ENCODE measurements at regions not wholly inside any gene's neighbourhood (a gene's known extent, or its start where the extent isn't known, plus 50 kb on each side); places are given as distances from the start of the nearest gene placed in this dataset.

DNA sequence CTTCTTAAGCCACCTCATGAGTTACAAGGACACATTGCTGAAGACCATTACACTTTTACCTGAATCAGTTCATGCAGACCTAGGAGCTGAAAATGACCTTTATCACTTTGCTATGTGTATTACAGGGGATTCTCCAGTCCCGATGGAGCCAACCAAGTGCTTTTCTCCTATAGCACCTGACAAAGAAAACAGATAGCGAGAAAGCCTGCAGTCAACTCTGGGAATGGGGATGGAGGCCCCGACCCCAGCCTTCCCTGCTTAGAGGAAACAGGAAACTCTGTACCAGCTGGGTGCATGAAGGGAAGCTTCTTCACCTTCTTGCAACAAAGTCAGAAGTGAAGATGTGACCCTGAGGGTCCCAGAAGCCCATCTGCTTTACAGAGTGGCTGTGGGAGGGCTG, 168.3 kb upstream of the SEMA6D start:
- TF ChIP-seq, protein P1, sequence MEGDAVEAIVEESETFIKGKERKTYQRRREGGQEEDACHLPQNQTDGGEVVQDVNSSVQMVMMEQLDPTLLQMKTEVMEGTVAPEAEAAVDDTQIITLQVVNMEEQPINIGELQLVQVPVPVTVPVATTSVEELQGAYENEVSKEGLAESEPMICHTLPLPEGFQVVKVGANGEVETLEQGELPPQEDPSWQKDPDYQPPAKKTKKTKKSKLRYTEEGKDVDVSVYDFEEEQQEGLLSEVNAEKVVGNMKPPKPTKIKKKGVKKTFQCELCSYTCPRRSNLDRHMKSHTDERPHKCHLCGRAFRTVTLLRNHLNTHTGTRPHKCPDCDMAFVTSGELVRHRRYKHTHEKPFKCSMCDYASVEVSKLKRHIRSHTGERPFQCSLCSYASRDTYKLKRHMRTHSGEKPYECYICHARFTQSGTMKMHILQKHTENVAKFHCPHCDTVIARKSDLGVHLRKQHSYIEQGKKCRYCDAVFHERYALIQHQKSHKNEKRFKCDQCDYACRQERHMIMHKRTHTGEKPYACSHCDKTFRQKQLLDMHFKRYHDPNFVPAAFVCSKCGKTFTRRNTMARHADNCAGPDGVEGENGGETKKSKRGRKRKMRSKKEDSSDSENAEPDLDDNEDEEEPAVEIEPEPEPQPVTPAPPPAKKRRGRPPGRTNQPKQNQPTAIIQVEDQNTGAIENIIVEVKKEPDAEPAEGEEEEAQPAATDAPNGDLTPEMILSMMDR (IDR thresholded peaks at IDR 0.05; ENCODE audit: low read depth, low read length): no peak
- no peak for DNase-seq (ENCODE audit: extremely low read depth, low read depth)

- TF ChIP-seq, protein P1 (IDR thresholded peaks at IDR 0.05; ENCODE audit: low read depth, low read length): no peak; the same call in 1 of the 2 replicates
- no peak for DNase-seq (ENCODE audit: extremely low read depth, low read depth)
Observed at GRCh38 chr15:47551079-47551478, 166.2 kb upstream of the SEMA6D start.

GRCh38 chr15:47551546-47551945, 165.8 kb upstream of the SEMA6D start:
- no peak for DNase-seq (ENCODE audit: extremely low read depth, low read depth)
- TF ChIP-seq, protein P1 (IDR thresholded peaks at IDR 0.05; ENCODE audit: low read depth, low read length): no peak

DNA sequence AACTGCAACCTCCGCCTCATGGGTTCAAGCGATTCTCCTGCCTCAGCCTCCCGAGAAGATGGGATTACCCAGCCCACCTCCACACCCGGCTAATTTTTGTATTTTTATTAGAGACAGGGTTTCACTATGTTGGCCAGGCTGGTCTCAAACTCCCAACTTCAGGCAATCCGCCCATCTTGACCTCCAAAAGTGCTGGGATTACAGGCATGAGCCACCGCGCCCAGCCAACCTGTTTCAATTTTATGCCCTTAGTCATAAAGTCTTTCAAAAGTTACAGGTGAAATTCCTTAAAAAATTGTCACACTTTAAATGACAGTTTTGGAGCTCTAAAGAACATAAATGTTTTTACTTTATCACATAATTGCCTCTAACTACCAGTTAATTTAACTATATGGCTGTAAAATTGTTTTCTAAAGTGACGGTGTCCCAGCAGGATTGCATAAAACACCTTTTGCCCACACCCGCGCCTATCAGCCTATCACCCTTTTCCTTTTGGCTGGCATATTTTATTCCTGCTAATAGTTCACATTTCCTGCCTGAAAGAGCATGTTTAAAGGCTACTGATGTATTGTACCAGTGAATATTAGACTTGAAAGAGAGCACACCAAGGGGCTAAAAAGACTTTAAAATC, 164.2 kb upstream of the SEMA6D start:
- DNase-seq (ENCODE audit: extremely low read depth, low read depth): no peak
- TF ChIP-seq, protein P1 (IDR thresholded peaks at IDR 0.05; ENCODE audit: low read depth, low read length): no peak

GRCh38 chr15:47553947-47554346, 163.4 kb upstream of the SEMA6D start:
- TF ChIP-seq, protein P1 (IDR thresholded peaks at IDR 0.05; ENCODE audit: low read depth, low read length): no peak
- no peak for DNase-seq (ENCODE audit: extremely low read depth, low read depth)

DNA sequence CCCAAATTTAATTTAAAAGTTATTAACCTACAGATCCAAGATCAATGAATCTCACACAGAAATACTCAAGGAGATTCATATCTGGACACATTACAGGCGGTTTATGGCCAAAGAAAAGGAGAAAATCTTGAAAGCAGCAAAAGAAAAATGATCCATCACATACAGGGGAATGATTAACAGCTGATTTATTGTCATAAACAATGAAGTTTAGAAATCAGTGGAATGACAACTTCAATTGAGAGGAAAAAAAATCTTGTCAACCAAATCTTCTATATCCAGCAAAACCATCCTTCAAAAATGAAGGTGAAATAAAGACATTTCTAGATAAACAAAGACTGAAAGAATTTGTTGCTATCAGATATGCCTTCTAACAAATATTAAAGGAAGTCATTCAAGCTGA, 156.2 kb upstream of the SEMA6D start:
- DNase-seq (ENCODE audit: extremely low read depth, low read depth): no peak
- TF ChIP-seq, protein P1 (IDR thresholded peaks at IDR 0.05; ENCODE audit: low read depth, low read length): no peak

- DNase-seq (ENCODE audit: extremely low read depth, low read depth): no peak
- TF ChIP-seq, protein P1 (IDR thresholded peaks at IDR 0.05; ENCODE audit: low read depth, low read length): no peak
Observed at GRCh38 chr15:47565949-47566348, 151.4 kb upstream of the SEMA6D start.

Data from AG09319 (cell line).